Left hindlimb (tissue), 1 donor: ENCODE measurements at regions not wholly inside any gene's neighbourhood (a gene's known extent, or its start where the extent isn't known, plus 50 kb on each side); places are given as distances from the start of the nearest gene placed in this dataset.

ENCODE experiments used
- DNase-seq: peaks from one replicate; pipeline ENCODE4 v3.0.0-alpha.2; 2018

DNA sequence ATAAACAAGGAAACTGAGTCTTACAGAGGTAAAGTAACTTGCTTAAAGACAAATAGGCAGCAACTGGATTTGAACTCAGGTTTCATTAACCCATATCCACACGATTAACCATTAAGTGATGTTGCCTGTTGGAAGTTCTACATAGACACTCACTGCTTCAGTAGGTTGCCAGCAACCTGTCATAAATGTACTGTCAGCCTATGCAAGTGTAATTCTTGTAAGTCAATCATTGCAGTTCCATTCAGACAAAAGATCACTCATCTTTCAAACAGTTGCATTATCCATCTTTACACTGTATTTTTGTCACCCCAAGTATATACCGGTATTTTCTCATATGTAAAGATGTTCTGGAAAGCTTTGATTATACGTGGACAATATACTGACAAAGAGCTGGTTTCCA, 676.9 kb upstream of the PCDH20 start:
- DNase-seq = no peak

DNA sequence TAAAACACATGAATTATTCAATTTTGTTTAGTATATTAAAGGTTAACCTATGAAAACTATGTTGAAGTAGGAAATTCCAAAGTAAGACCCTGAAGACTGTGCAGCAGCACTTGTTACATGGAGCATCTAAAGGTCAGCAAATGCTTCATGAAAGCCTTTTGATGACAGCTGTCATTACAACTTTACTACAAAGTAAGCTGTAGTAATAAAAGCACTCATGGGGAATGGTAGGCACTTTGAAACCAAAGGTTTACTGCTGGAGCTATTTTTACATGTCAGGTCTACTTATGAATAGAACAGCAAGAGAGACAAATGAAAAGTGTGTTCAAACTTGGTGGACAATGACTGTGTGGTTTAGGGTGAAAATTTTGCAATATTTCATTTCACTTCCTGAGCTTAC, 672.5 kb upstream of the PCDH20 start:
- DNase-seq = no peak

DNA sequence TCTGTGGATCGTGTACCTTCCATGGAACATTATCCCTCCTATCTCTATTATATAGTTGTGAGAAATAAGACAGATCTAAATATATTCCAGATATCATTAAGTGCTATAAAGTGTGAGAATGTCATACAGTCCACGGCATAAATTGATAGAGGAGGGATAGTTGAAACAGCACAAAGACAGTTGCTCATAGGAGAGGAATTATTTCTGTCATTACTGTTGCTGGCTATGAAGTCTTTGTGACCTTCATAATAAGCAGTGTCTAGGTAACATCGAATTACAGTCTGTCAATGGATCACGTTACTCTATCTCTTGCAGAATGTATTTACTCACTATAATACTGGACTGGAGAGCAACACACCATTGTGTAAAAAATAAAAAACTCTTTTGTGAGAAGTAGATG, 671.5 kb upstream of the PCDH20 start:
- no peak for DNase-seq

- DNase-seq = no peak
Observed at GRCh38 chr13:62085337-62086229, 669.9 kb upstream of the PCDH20 start.

DNA sequence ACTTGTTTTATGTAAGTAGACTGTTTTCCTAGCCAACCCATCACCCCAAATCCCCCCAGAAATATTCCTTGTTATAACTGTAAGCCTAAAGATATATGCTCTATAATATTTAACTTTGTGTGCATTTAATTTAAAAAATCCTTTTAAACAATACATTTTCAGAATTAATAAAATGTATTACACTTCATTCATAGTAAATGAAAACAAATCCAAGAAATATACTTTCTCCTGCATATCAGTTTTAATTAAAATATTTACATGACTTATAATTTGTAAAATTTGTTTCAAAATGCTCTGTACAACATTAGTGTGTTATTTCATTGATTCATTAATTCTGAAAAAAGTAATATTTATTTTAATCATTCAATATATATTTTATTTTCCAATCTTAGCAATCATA, 669.1 kb upstream of the PCDH20 start:
- DNase-seq = no peak

GRCh38 chr13:62067821-62068220, 652.2 kb upstream of the PCDH20 start:
- no peak for DNase-seq

DNA sequence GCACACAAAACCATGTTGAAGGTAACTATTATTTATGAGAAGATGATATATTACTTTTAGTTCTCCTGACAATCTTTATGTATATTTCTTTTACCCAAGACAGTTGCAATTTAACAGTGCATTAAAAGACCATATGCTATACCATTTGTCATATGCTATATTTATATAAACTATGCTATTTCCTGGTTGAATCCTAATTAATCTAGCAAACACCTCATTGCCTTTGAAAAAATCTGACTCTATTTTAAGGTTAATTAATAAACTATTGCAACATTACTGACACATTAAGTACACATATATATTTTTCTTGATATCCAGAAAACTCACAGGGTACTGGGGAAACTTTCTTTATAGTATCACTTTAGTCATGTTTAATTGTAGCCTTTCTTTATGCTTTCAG, 649.4 kb upstream of the PCDH20 start:
- no peak for DNase-seq

DNA sequence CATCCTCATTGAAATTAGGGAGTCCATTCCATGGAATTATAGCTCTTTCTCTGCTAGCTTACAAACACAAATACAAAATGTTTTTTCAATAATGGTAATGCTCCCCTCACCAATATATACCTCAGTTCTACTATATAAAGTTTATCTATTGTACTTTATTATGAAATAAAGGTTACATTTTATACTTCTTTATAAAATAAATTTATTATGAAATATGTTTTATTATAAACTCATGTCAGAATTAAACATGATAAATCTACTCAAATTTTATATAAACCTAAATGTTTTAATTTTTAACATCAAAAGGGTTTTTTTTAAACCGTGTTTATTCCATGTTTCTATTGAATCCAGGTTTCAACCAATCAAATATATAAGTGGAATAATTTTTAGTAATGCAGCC, 646.1 kb upstream of the PCDH20 start:
- DNase-seq = no peak

GRCh38 chr13:62060570-62060969, 644.9 kb upstream of the PCDH20 start:
- no peak for DNase-seq

- no peak for DNase-seq
Observed at GRCh38 chr13:62057286-62057685, 641.6 kb upstream of the PCDH20 start.

- no peak for DNase-seq
Observed at GRCh38 chr13:62049992-62050391, 634.3 kb upstream of the PCDH20 start.

DNA sequence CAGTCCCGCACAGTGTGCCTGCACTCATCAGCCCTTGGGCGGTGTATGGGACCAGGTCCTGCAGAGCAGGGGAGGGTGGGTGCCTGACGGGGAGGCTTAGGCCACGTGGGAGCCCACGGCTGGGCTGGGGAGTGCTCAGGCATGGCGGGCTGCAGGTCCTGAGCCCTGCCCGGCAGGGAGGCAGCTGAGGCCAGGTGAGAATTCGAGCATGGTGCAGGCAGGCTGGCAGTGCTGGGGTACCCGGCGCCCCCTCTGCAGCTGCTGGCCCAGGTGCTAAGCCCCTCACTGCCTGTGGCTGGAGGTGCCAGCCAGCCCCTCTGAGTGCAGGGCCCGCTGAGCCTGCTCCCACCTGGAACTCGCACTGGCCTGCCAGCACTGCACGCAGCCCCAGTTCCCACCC, 630.9 kb upstream of the PCDH20 start:
- DNase-seq = no peak

DNA sequence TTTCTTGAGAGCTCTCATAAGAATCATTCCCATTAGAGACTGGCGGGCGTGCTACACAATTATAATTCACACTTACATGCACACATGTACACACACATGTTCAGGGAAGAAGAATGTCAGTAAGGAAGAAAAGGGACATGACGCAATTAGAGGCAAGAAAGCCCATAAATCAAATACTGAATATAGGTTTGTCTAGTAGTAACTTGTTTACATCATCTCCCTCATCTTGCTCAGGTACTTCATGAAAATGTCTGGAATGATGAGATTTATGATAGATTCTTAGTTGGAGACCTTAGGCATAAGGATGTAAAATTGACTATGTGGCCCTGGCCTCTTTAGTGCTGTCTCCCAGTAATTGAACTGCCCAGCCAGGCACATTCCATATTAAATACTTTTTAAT, 628.0 kb upstream of the PCDH20 start:
- DNase-seq = no peak

DNA sequence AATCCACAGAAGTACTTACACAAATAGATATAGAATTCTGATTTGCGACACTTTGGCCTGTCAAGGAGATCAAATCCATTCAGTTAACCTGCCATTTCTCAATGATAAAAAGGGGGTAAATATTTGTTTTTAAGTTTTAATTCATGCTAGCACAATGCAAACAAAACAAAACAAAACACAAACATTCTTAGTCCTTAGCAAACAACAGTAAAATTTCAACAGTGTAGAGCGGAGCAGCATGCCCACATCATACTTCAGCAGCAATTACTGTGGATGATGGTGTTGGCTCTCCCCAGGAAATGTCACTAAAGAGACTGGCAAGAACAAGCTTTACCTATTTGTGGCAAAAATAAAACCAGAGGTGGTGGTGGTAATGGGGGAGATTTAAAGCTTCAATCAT, 625.2 kb upstream of the PCDH20 start:
- DNase-seq = no peak

- no peak for DNase-seq
Observed at GRCh38 chr13:62040078-62040477, 624.4 kb upstream of the PCDH20 start.

- DNase-seq = no peak
Observed at GRCh38 chr13:62038214-62038613, 622.6 kb upstream of the PCDH20 start.

- no peak for DNase-seq
Observed at GRCh38 chr13:62035981-62036380, 620.3 kb upstream of the PCDH20 start.

GRCh38 chr13:62033934-62034333, 618.3 kb upstream of the PCDH20 start:
- no peak for DNase-seq

DNA sequence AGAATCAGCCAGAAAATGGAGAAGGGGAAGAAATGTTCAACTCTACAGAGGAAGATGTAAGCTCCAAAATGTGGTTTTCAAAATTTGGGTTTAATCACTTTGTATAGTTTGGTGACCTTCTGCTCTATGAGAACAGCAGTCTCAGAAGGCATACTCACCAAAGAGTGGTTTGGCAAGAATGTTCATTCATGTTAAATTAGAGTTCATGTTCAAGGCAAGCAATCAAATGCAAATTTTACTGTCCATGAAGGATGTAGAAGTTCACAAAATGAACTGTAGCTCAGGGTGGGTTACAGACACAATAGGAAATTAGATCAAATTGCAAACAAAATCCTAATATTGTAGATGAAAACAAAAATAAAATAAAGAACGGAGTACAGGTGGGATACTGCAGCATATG, 606.7 kb upstream of the PCDH20 start:
- no peak for DNase-seq

GRCh38 chr13:62019858-62020257, 604.2 kb upstream of the PCDH20 start:
- DNase-seq = no peak

- DNase-seq = no peak
Observed at GRCh38 chr13:62014299-62014698, 598.6 kb upstream of the PCDH20 start.

GRCh38 chr13:62003452-62003851, 587.8 kb upstream of the PCDH20 start:
- no peak for DNase-seq

GRCh38 chr13:61994174-61994573, 578.5 kb upstream of the PCDH20 start:
- DNase-seq = no peak

DNA sequence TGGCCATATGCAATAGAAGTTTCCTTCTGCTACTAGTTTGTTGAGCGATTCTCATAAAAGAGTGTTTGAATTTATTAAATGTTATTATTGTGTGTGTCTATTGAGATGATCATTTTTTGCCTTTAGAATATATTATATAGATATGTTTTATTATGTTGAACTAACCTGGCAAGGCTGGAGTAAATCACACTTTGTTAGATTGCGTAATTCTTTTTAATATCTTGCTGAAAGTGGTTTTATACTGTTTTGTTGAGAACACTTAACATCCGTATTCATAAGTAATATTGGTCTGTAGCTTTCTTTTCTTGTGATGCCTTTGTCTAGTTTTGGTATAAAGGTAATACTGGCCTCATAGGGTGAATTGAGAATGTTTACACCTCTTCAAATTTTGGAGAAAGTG, 574.3 kb upstream of the PCDH20 start:
- no peak for DNase-seq

DNA sequence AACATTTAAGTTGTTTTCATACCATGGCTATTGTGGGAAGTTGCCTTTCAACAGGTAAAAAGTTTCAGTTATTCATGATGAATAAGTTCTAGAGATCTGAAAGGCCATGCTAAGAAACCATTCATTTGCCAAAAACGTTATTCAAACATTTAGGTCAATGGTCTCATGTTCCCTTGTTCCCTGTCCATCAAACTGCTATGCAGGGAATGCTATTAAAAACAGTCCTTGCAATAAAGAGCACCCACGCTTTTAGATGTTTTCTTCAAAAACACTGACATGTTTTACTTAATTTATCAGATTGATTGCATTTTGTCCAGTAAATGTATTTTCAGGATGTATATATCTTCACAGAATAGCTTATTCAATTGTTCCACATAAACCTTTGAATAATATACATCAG, 573.2 kb upstream of the PCDH20 start:
- DNase-seq = no peak
